GM21737 (cell line): ENCODE measurements at regions not wholly inside any gene's neighbourhood (a gene's known extent, or its start where the extent isn't known, plus 50 kb on each side); places are given as distances from the start of the nearest gene placed in this dataset.

Source experiments
- ATAC-seq: cut with Tn5 transposase; IDR thresholded peaks from one replicate; pipeline ENCODE4 v1.9.1; 2021; ENCODE audit warnings: mild to moderate bottlenecking, moderate library complexity; ENCODE audit not compliant: unreplicated experiment

GRCh38 chr13:78719367-78719766, 60.4 kb upstream of the OBI1 start:
- ATAC-seq, result no peak

- ATAC-seq, result no peak
Observed at GRCh38 chr13:78714717-78715116, 55.8 kb upstream of the OBI1 start.

- no peak for ATAC-seq
Observed at GRCh38 chr13:78712831-78713230, 53.9 kb upstream of the OBI1 start.

- no peak for ATAC-seq
Observed at GRCh38 chr13:78709028-78709427, 50.1 kb upstream of the OBI1 start.
